ENCODE measurements at regions not wholly inside any gene's neighbourhood (a gene's known extent, or its start where the extent isn't known, plus 50 kb on each side); places are given as distances from the start of the nearest gene placed in this dataset.

DNA sequence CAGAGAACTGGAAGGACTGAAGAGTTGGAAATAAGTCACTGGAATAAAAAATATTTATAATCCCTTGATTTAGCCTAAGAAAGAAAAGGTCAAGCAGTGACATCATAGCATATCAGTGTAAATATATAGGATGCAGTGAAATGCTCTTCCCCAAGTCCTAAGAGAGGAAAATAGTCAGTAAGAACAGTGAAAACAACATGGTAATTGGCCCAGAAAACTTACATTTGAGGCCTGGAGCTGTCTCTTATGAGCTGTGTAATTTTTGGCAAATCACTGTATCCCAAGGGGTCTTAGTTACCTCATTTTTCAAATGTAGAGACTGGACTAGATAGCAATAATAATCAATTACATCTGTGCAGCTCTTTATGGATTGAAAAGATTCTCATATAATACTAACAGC, 255.7 kb upstream of the AR start:
- H3K4me3 ChIP-seq (replicated peaks in 1 of 2; ENCODE audit: low read depth in 2 of 2, low read length in 2 of 2) = no peak overlapping the region
- TF ChIP-seq, protein P1, sequence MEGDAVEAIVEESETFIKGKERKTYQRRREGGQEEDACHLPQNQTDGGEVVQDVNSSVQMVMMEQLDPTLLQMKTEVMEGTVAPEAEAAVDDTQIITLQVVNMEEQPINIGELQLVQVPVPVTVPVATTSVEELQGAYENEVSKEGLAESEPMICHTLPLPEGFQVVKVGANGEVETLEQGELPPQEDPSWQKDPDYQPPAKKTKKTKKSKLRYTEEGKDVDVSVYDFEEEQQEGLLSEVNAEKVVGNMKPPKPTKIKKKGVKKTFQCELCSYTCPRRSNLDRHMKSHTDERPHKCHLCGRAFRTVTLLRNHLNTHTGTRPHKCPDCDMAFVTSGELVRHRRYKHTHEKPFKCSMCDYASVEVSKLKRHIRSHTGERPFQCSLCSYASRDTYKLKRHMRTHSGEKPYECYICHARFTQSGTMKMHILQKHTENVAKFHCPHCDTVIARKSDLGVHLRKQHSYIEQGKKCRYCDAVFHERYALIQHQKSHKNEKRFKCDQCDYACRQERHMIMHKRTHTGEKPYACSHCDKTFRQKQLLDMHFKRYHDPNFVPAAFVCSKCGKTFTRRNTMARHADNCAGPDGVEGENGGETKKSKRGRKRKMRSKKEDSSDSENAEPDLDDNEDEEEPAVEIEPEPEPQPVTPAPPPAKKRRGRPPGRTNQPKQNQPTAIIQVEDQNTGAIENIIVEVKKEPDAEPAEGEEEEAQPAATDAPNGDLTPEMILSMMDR (IDR thresholded peaks at IDR 0.05; ENCODE audit: low read depth, low read length) = no peak
- DNase-seq (ENCODE audit: low read depth in 2 of 2) = no peak

- TF ChIP-seq, protein P1 (IDR thresholded peaks at IDR 0.05; ENCODE audit: low read depth, low read length) = no peak
- DNase-seq (ENCODE audit: low read depth in 2 of 2) = no peak
- H3K4me3 ChIP-seq (replicated peaks in 1 of 2; ENCODE audit: low read depth in 2 of 2, low read length in 2 of 2) = no peak overlapping the region
Measured at GRCh38 chrX:67289055-67289499, 254.7 kb upstream of the AR start.

DNA sequence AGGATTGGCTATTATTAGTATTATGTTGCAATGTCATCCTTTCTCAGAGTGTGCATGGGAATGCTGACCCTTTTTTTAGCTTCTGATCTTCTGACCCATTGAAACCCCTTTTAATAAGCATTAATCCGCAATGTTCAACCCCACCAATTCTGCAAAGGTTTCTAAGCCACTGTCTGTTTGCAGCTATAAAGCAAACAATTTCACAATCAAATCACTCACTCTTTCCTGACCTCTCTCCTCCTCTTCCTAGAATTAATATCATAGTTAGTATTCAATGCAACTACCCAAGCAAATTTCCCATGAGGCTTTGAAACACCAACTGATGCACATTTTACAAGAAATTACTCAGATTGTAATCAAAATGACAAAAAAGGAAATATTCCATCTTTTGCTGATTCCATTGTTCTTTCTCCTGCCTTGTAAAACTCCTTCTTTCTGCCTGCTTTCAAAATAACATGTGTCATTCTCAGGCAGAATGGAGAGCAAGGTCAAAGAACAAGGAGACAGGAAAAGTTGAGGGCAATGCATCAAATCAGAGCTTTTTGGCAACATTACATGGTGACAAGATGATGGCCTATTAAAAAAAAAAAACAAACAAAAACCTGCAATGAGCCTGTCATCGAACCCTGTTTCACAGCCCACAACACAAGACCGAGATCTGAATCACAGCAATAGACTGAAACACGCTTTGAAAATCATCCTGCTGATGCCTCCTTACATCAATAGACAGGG, 253.2 kb upstream of the AR start:
- TF ChIP-seq, protein P1 (IDR thresholded peaks at IDR 0.05; ENCODE audit: low read depth, low read length) = no peak
- no peak for DNase-seq (ENCODE audit: low read depth in 2 of 2)
- H3K4me3 ChIP-seq (replicated peaks in 1 of 2; ENCODE audit: low read depth in 2 of 2, low read length in 2 of 2) = no peak overlapping the region

DNA sequence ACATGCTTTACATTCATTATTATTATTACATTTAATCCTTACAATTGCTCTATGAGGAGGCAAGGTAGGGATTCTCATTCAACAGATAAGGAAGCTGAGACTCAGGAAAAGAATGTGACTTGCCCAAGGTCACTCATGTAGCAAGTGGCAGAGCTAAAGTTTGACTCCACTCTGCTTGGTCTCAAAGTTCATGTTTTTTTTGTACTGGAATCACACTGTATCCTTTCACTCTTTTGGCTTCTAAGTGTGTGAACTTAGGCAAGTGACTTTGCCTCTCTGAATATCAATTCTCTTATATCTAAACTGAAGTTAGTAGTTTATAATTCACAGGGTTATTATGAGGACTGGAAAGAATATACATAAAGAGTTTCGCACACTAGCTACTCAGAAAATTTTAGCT, 247.9 kb upstream of the AR start:
- TF ChIP-seq, protein P1 (IDR thresholded peaks at IDR 0.05; ENCODE audit: low read depth, low read length) = no peak
- DNase-seq (ENCODE audit: low read depth in 2 of 2) = no peak
- H3K4me3 ChIP-seq (replicated peaks in 1 of 2; ENCODE audit: low read depth in 2 of 2, low read length in 2 of 2) = no peak overlapping the region

DNA sequence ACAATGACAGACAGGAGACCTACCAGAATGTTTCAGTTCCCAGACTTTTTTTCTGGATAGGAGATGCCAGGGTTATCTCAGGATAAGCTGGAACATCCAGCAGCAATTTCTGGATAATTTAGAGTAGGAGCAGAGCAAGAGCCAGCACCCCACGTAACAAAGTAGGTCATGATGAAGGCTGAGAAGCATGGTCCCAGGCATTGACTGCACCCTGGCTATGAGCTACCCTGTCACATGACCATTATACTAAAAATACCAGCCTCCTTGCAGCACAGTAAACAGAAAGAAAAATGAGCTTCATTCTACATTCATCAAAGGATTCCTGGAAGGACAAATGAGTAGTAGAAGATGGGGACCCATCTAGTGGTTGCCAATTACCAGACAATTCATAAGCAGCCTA, 247.4 kb upstream of the AR start:
- no peak for DNase-seq (ENCODE audit: low read depth in 2 of 2)
- H3K4me3 ChIP-seq (replicated peaks in 1 of 2; ENCODE audit: low read depth in 2 of 2, low read length in 2 of 2) = no peak overlapping the region
- TF ChIP-seq, protein P1 (IDR thresholded peaks at IDR 0.05; ENCODE audit: low read depth, low read length) = no peak

GRCh38 chrX:67317725-67318124, 226.1 kb upstream of the AR start:
- TF ChIP-seq, protein P1 (IDR thresholded peaks at IDR 0.05; ENCODE audit: low read depth, low read length) = no peak
- DNase-seq (ENCODE audit: low read depth in 2 of 2) = no peak
- no peak overlapping the region for H3K4me3 ChIP-seq (replicated peaks in 1 of 2; ENCODE audit: low read depth in 2 of 2, low read length in 2 of 2)

GRCh38 chrX:67328476-67328875, 215.3 kb upstream of the AR start:
- TF ChIP-seq, protein P1 (IDR thresholded peaks at IDR 0.05; ENCODE audit: low read depth, low read length) = no peak
- DNase-seq (ENCODE audit: low read depth in 2 of 2) = no peak
- no peak overlapping the region for H3K4me3 ChIP-seq (replicated peaks in 1 of 2; ENCODE audit: low read depth in 2 of 2, low read length in 2 of 2)

Data from cardiac fibroblast (primary cell).